GM12878 (cell line): ENCODE measurements at regions not wholly inside any gene's neighbourhood (a gene's known extent, or its start where the extent isn't known, plus 50 kb on each side); places are given as distances from the start of the nearest gene placed in this dataset.

Experiments used
- ATAC-seq: fragments of 200-7000 bp; cut with Tn5 transposase; 3 replicates; pipeline ENCODE4 v1.9.1; 2020; ENCODE audit warnings: mild to moderate bottlenecking, moderate library complexity
- BruUV-seq: library from RNA; stranded (reverse); fragments of 400-500 nt; replicated peaks from 2 replicates; lab custom pipeline; 2021; lab: Mats Ljungman, UMichigan
- CTCF ChIA-PET: fragments of 300-600 bp; sonication (Branson Sonifier 250); formaldehyde crosslinking; extraction: SDS; loops from one replicate; lab custom pipeline; 2021; ENCODE audit warnings: inconsistent platforms; lab: Yijun Ruan, JAX
- POLR2A ChIA-PET: fragments of 350-600 bp; formaldehyde crosslinking; extraction: SDS; loops from one replicate; lab custom pipeline; 2021; ENCODE audit warnings: inconsistent platforms; lab: Charles Lee
- RAD21 ChIA-PET: fragments of 300-600 bp; sonication (Branson Sonifier 250); formaldehyde crosslinking; loops from one replicate; lab custom pipeline; 2023; ENCODE audit warnings: antibody characterized with exemption; ENCODE audit not compliant: unreplicated experiment; lab: Charles Lee
- SMC1A ChIA-PET: fragments of 300-600 bp; sonication (Branson Sonifier 250); formaldehyde crosslinking; loops from one replicate; lab custom pipeline; 2023; ENCODE audit not compliant: unreplicated experiment, uncharacterized antibody; lab: Charles Lee
- DNase-seq: peaks from one replicate; pipeline ENCODE4 v3.0.0-alpha.2; 2011; ENCODE audit warnings: low read depth, low spot score
- FAIRE-seq: peaks from 3 replicates; lab custom pipeline; 2011; peaks lifted over from hg19 to GRCh38; lab: Jason Lieb, UNC
- H2AFZ ChIP-seq: 2 replicates; pipeline ENCODE4 v1.6.0; 2011; ENCODE audit warnings: low read depth, low read length, control low read depth; ENCODE audit not compliant: control insufficient read depth
- H3K27ac ChIP-seq: 2 replicates; pipeline ENCODE4 v1.5.1; 2011; ENCODE audit warnings: control low read depth; ENCODE audit not compliant: control insufficient read depth, insufficient read depth
- H3K27me3 ChIP-seq, 2 experiments: replicated peaks in 1 of 2; 2 replicates each; pipeline versions ENCODE4 v1.6.0 to v1.6.1; 2011; ENCODE audit warnings: low read length in 1 of 2; ENCODE audit not compliant: control insufficient read depth in 2 of 2, insufficient read depth in 2 of 2
- H3K36me3 ChIP-seq, 2 experiments: 2 replicates each; pipeline ENCODE4 v1.5.1; 2011; ENCODE audit warnings: low read length in 1 of 2; ENCODE audit not compliant: control insufficient read depth in 2 of 2, insufficient read depth in 2 of 2
- H3K4me1 ChIP-seq: 2 replicates; pipeline ENCODE4 v1.6.1; 2011; ENCODE audit warnings: mild to moderate bottlenecking, low read length, moderate library complexity, mixed read lengths; ENCODE audit not compliant: control insufficient read depth, insufficient read depth
- H3K4me2 ChIP-seq: 2 replicates; pipeline ENCODE4 v1.6.0; 2011; ENCODE audit warnings: control low read depth; ENCODE audit not compliant: control insufficient read depth, insufficient read depth
- H3K4me3 ChIP-seq: fragments of 200-600 bp; sonication (generic); 2 replicates; pipeline ENCODE4 v1.5.1; 2016
- H3K79me2 ChIP-seq: 2 replicates; pipeline ENCODE4 v1.6.0; 2011; ENCODE audit warnings: low read length; ENCODE audit not compliant: control insufficient read depth, insufficient read depth
- H3K9ac ChIP-seq: 2 replicates; pipeline ENCODE4 v1.8.0; 2011; ENCODE audit warnings: low read length, control low read depth, mixed read lengths; ENCODE audit not compliant: control insufficient read depth, insufficient read depth
- H3K9me3 ChIP-seq: replicated peaks from 3 replicates; pipeline ENCODE4 v1.5.1; 2011; ENCODE audit warnings: mild to moderate bottlenecking, low read length; ENCODE audit not compliant: control insufficient read depth, insufficient read depth
- H4K20me1 ChIP-seq: 2 replicates; pipeline ENCODE4 v1.6.0; 2011; ENCODE audit not compliant: control insufficient read depth, insufficient read depth
- CTCF ChIP-seq, 3 experiments: IDR thresholded peaks in 2 of 3; conservative IDR thresholded peaks in 1 of 3; 2 replicates each; pipeline ENCODE4 v1.5.1; 2011; ENCODE audit warnings: low read depth in 3 of 3, low read length in 3 of 3, mild to moderate bottlenecking in 3 of 3, control low read depth in 2 of 3, moderate library complexity in 2 of 3, inconsistent platforms in 1 of 3, mixed read lengths in 1 of 3; ENCODE audit not compliant: control insufficient read depth in 2 of 3, insufficient read depth in 1 of 3; ENCODE audit errors: extremely low read depth in 1 of 3
- IRF4 ChIP-seq: IDR thresholded peaks from 2 replicates; pipeline ENCODE4 v1.6.1; 2011; ENCODE audit warnings: low read depth, low read length
- MEF2A ChIP-seq: IDR thresholded peaks from 2 replicates; pipeline ENCODE4 v1.6.1; 2011; ENCODE audit warnings: low read depth, mild to moderate bottlenecking, low read length, moderate library complexity; ENCODE audit not compliant: insufficient read depth
- MYB ChIP-seq: fragments of 150-350 bp; IDR thresholded peaks from 2 replicates; pipeline ENCODE4 v1.6.1; 2014; ENCODE audit warnings: mild to moderate bottlenecking, low read depth, low read length, borderline replicate concordance
- RAD21 ChIP-seq: IDR thresholded peaks from 2 replicates; pipeline ENCODE4 v1.6.1; 2011; ENCODE audit warnings: mild to moderate bottlenecking, low read depth, low read length, moderate library complexity; ENCODE audit not compliant: insufficient read depth
- ZSCAN29 ChIP-seq: fragments of 450-650 bp; IDR thresholded peaks from 2 replicates; pipeline ENCODE4 v1.6.1; 2017; ENCODE audit warnings: mild to moderate bottlenecking, moderate library complexity
- WGBS: methylation state at CpG from one replicate; pipeline ENCODE4 v1.1.6; 2016; ENCODE audit warnings: low lambda C conversion rate; ENCODE audit not compliant: insufficient replicate concordance, insufficient coverage; ENCODE audit errors: missing lambda C conversion rate; 5-methylcytosine and 5-hydroxymethylcytosine counted together
- in situ Hi-C: fragments of 300-500 bp; cut with MboI; formaldehyde crosslinking; loops from 9 replicates; pipeline ENCODE4 v1.14.3; 2018; ENCODE audit warnings: mixed read lengths
- intact Hi-C: fragments of 100-400 bp; cut with micrococcal nuclease; formaldehyde crosslinking; loops from one replicate; pipeline ENCODE4 v1.14.2; 2022; ENCODE audit not compliant: unreplicated experiment

DNA sequence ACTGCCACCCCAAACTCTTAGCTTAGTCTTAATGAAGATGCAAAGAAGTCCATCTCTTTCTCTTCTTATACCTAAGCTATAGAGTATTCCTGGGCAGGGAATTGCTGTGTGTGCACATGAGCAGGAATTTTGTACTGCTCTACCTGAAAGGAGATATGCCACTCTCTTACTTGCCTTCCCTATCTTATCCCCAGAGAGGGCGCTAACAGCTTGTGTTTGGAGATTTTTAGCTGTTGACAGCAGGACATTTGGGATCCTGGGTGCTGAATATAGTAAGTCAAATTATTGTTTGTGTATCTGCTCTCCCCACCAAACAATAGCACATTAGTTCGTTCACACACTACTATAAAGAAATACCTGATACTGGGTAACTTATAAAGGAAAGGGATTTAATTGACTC lies 159.5 kb downstream of the GABRG2 start:
- no peaks in the 10 kb centered on the region for H3K4me1 ChIP-seq
- no peak for TF ChIP-seq IRF4
- peak; percentile 27; the same call in 1 of the 2 replicates for TF ChIP-seq RAD21
- no peak for TF ChIP-seq ZSCAN29
- TF ChIP-seq MYB, result no peak
- no peak for TF ChIP-seq MEF2A
- peak in 1 of 3 experiments; percentile 10; a peak in 1 of 6 replicates for TF ChIP-seq CTCF (IDR thresholded peaks at IDR 0.05 in 2 of 3, conservative IDR thresholded peaks at IDR 0.05 in 1 of 3; ENCODE audit: control insufficient read depth in 2 of 3, extremely low read depth in 1 of 3, insufficient read depth in 1 of 3, low read depth in 3 of 3, low read length in 3 of 3)
- FAIRE-seq (no peak), ATAC-seq (no peak), DNase-seq (no peak)
- ChIA-PET POLR2A (no interaction called here), SMC1A (interaction anchor here (1.2 kb wide), 2 partner anchors 11 to 329 kb away, joined by 3 to 5 read pairs; no protein-coding TSS in a partner anchor), RAD21 (interaction anchor here (1.4 to 1.6 kb wide), 3 partner anchors 11 to 1182 kb away, joined by 4 read pairs; no protein-coding TSS in a partner anchor), CTCF (interaction anchor here (0.7 to 3.3 kb wide), 6 partner anchors 16 to 1121 kb away, joined by 3 to 18 read pairs (median 3); no protein-coding TSS in a partner anchor)
- no peaks in the 10 kb centered on the region for H3K79me2 ChIP-seq
- no peak overlapping the region for H3K27ac ChIP-seq
- no peak overlapping the region for H3K4me3 ChIP-seq
- H4K20me1 ChIP-seq, result no peaks in the 10 kb centered on the region
- in situ Hi-C loops, result no loop called here
- WGBS, result 0% methylated on average over 2 of the region's 2 CpGs
- no peaks in the 10 kb centered on the region for H3K27me3 ChIP-seq
- no peaks in the 10 kb centered on the region for H3K9me3 ChIP-seq
- H2AFZ ChIP-seq, result no peak overlapping the region
- H3K4me2 ChIP-seq, result no peak overlapping the region
- intact Hi-C loops, result no loop called here
- no peaks in the 10 kb centered on the region for H3K36me3 ChIP-seq
- BruUV-seq, result no TSS peak
- H3K9ac ChIP-seq, result no peak overlapping the region
